GM12874 (cell line): ENCODE measurements at regions not wholly inside any gene's neighbourhood (a gene's known extent, or its start where the extent isn't known, plus 50 kb on each side); places are given as distances from the start of the nearest gene placed in this dataset.

ENCODE experiments used
- CTCF ChIP-seq: IDR thresholded peaks from 2 replicates; pipeline ENCODE4 v1.5.1; 2011; ENCODE audit warnings: low read depth, mild to moderate bottlenecking, control low read depth, low read length, moderate library complexity; ENCODE audit not compliant: insufficient read depth

GRCh38 chr9:29656641-29657406 lies 2083.5 kb upstream of the C9orf72 start:
- no peak for TF ChIP-seq CTCF

GRCh38 chr9:29657821-29658220 lies 2084.5 kb upstream of the C9orf72 start:
- TF ChIP-seq CTCF: no peak

- TF ChIP-seq CTCF: no peak
Measured at GRCh38 chr9:29659014-29659413, 2085.7 kb upstream of the C9orf72 start.

GRCh38 chr9:29659736-29660135 lies 2086.5 kb upstream of the C9orf72 start:
- no peak for TF ChIP-seq CTCF

GRCh38 chr9:29668732-29669131 lies 2095.5 kb upstream of the C9orf72 start:
- no peak for TF ChIP-seq CTCF

- no peak for TF ChIP-seq CTCF
Measured at GRCh38 chr9:29669613-29670012, 2096.3 kb upstream of the C9orf72 start.

- no peak for TF ChIP-seq CTCF
Measured at GRCh38 chr9:29685531-29685930, 2112.2 kb upstream of the C9orf72 start.
